ENCODE measurements at regions not wholly inside any gene's neighbourhood (a gene's known extent, or its start where the extent isn't known, plus 50 kb on each side); places are given as distances from the start of the nearest gene placed in this dataset.
A peak's percentile ranks its signal among the peaks of the same experiment; 100 is the strongest.

DNA sequence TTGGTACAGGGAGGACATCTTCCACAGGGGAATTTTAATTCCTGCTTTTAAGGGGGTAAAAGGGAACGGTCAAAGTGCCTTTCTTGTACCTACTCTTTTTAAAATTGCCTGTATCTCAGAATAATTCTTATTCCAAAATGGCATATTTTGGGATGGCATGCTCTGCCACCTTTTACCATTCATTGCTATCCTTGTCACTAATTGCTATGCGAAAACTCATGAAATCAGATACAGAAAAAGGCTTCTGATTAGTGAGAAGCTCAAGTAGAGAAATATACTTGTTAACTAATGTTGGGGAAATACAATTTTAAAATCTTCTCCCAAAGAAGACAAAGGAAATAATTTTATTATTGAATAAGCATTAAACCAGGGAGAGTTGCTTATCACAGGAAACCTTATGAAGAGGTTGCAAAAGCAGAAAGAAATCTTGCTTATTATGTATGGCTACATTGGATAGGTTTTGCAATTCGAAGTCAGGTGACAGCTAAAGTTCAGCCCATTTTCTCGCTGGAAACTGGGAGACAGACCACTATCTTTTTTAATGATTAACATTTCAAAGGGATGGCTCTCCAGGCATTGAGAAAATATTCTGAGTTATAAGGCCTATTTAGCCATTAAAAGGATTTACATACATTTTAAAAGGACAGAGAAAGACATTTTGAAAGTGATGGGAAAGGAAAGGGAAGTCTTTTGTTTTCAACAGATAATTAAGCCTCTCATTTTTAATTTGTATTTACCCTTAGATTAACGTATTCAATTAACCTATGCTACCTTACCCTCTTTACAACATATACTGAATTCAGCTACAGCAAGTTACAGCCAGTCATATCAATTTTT lies 110.3 kb upstream of the PRSS16 start:
- H3K9ac ChIP-seq (ENCODE audit: low read length in 3 of 3) = no peak overlapping the region
- H3K27me3 ChIP-seq (ENCODE audit: control insufficient read depth, insufficient read depth, low read length) = no peaks in the 10 kb centered on the region
- no peak overlapping the region for H3K4me3 ChIP-seq (ENCODE audit: low read length in 3 of 3)
- intact Hi-C loops (cut with DNase I) = no loop called here
- no peaks in the 10 kb centered on the region for H3K9me3 ChIP-seq (ENCODE audit: control insufficient read depth in 2 of 3, insufficient read depth in 1 of 3, low read length in 3 of 3)
- no peak overlapping the region for H3K27ac ChIP-seq (ENCODE audit: low read depth in 2 of 2, low read length in 2 of 2)
- peaks cover 0 to 3% (median 0%) of the 10 kb centered on the region in 3 donors for H3K4me1 ChIP-seq (ENCODE audit: control insufficient read depth in 2 of 3, insufficient read depth in 2 of 3, low read depth in 1 of 3, low read length in 3 of 3)
- no peak for TF ChIP-seq CTCF (IDR thresholded peaks at IDR 0.05; ENCODE audit: borderline replicate concordance, extremely low read depth, insufficient read depth)
- H3K36me3 ChIP-seq (ENCODE audit: control insufficient read depth in 2 of 3, insufficient read depth in 3 of 3, low read length in 3 of 3) = no peaks in the 10 kb centered on the region
- DNase-seq (no peak), FAIRE-seq (no peak)

DNA sequence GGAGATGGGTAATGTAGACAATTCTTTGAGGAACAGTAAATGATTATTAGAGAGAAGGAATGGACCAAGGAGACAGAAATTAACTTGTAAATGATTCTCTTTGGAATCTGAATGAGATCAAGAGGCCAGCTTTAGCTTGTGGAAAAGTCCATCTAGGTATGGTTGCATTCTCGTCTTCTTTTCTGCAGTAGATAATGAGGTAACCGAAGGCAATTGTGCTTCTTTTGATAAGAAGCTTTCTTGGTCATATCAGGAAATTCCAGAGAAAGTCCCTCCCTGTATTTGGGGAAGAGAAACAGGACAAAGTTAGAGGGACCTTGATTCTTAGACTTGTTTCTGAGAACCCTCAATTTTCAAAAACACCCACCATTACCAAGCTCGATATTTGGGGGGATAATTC lies 109.1 kb upstream of the PRSS16 start:
- TF ChIP-seq CTCF (IDR thresholded peaks at IDR 0.05; ENCODE audit: borderline replicate concordance, extremely low read depth, insufficient read depth) = no peak
- H3K4me1 ChIP-seq (ENCODE audit: control insufficient read depth in 2 of 3, insufficient read depth in 2 of 3, low read depth in 1 of 3, low read length in 3 of 3) = peaks cover 0 to 3% (median 0%) of the 10 kb centered on the region in 3 donors
- intact Hi-C loops (cut with DNase I) = no loop called here
- no peaks in the 10 kb centered on the region for H3K27me3 ChIP-seq (ENCODE audit: control insufficient read depth, insufficient read depth, low read length)
- H3K36me3 ChIP-seq (ENCODE audit: control insufficient read depth in 2 of 3, insufficient read depth in 3 of 3, low read length in 3 of 3) = no peaks in the 10 kb centered on the region
- H3K4me3 ChIP-seq (ENCODE audit: low read length in 3 of 3) = no peak overlapping the region
- peak in 1 of 5 donors; percentile 11 for DNase-seq
- no peak overlapping the region for H3K9ac ChIP-seq (ENCODE audit: low read length in 3 of 3)
- no peak for FAIRE-seq
- H3K9me3 ChIP-seq (ENCODE audit: control insufficient read depth in 2 of 3, insufficient read depth in 1 of 3, low read length in 3 of 3) = no peaks in the 10 kb centered on the region
- no peak overlapping the region for H3K27ac ChIP-seq (ENCODE audit: low read depth in 2 of 2, low read length in 2 of 2)

- DNase-seq (peak; percentile 82 to 96 (median 93)), FAIRE-seq (no peak)
- Histone ChIP-seq H3K27ac (ENCODE audit: low read depth in 2 of 2, low read length in 2 of 2) (peak overlapping the region; percentile 45 to 67), H3K36me3 (ENCODE audit: control insufficient read depth in 2 of 3, insufficient read depth in 3 of 3, low read length in 3 of 3) (no peaks in the 10 kb centered on the region), H3K4me3 (ENCODE audit: low read length in 3 of 3) (peak overlapping the region; percentile 21 to 75 (median 66)), H3K4me1 (ENCODE audit: control insufficient read depth in 2 of 3, insufficient read depth in 2 of 3, low read depth in 1 of 3, low read length in 3 of 3) (no peaks in the 10 kb centered on the region), H3K27me3 (ENCODE audit: control insufficient read depth, insufficient read depth, low read length) (no peaks in the 10 kb centered on the region), H3K9me3 (ENCODE audit: control insufficient read depth in 2 of 3, insufficient read depth in 1 of 3, low read length in 3 of 3) (no peaks in the 10 kb centered on the region), H3K9ac (ENCODE audit: low read length in 3 of 3) (peak overlapping the region in 2 of 3 donors; percentile 47 to 64)
- intact Hi-C loops (cut with DNase I) = no loop called here
- TF ChIP-seq CTCF (IDR thresholded peaks at IDR 0.05; ENCODE audit: borderline replicate concordance, extremely low read depth, insufficient read depth) = no peak
These were observed 108.4 kb upstream of the PRSS16 start for GRCh38 chr6:27138837-27139755.
